ENCODE measurements at regions not wholly inside any gene's neighbourhood (a gene's known extent, or its start where the extent isn't known, plus 50 kb on each side); places are given as distances from the start of the nearest gene placed in this dataset.

GRCh38 chr11:129319751-129320150, 55.9 kb upstream of the BARX2 start:
- TF ChIP-seq POLR2A (IDR thresholded peaks at IDR 0.05) (no peak), CTCF (IDR thresholded peaks at IDR 0.05) (no peak)
- 77 to 82% methylated on average over 4 of the region's 4 CpGs for WGBS, 2 donors
- no peaks in the 10 kb centered on the region for H3K36me3 ChIP-seq
- H3K27ac ChIP-seq = no peak overlapping the region
- H3K9me3 ChIP-seq = no peaks in the 10 kb centered on the region
- no peak overlapping the region for H3K4me3 ChIP-seq (replicated peaks in 1 of 3)
- no peaks in the 10 kb centered on the region for H3K4me1 ChIP-seq
- DNase-seq = no peak
- intact Hi-C loops (cut with DNase I) = no loop called here
- no peaks in the 10 kb centered on the region for H3K27me3 ChIP-seq

- TF ChIP-seq CTCF (IDR thresholded peaks at IDR 0.05) = no peak
- no peak for TF ChIP-seq POLR2A (IDR thresholded peaks at IDR 0.05)
- Histone ChIP-seq H3K9me3 (no peaks in the 10 kb centered on the region), H3K4me3 (replicated peaks in 1 of 3) (no peak overlapping the region), H3K4me1 (no peaks in the 10 kb centered on the region), H3K27me3 (no peaks in the 10 kb centered on the region), H3K36me3 (no peaks in the 10 kb centered on the region), H3K27ac (no peak overlapping the region)
- WGBS, 2 donors = 76 to 86% methylated on average over 2 of the region's 2 CpGs
- intact Hi-C loops (cut with DNase I) = no loop called here
- no peak for DNase-seq
These were observed 56.4 kb upstream of the BARX2 start for GRCh38 chr11:129319201-129319600.

DNA sequence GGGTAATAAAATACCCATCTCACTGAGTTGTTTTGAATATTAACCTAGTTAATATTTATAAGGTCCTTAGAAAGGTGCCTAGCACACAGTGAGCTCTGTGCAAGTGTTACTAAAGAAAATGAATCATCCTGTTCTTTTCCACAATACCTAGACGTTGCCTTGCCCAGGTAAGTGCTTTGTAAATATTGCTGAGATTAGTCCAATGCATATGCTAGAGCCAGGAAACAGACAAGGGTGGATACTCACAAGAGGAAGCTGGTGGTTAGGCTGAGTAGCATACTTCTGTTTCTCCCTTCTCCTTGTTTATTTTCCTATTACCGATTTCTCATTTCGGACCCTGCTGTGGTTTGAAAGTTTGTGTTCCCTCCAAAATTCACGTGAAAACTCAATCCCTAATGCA, 58.1 kb upstream of the BARX2 start:
- Histone ChIP-seq H3K27me3 (no peaks in the 10 kb centered on the region), H3K27ac (no peak overlapping the region), H3K36me3 (no peaks in the 10 kb centered on the region), H3K4me3 (replicated peaks in 1 of 3) (no peak overlapping the region), H3K4me1 (no peaks in the 10 kb centered on the region), H3K9me3 (no peaks in the 10 kb centered on the region)
- WGBS, 2 donors = 57 to 77% methylated on average over 4 of the region's 4 CpGs
- TF ChIP-seq POLR2A (IDR thresholded peaks at IDR 0.05) (no peak), CTCF (IDR thresholded peaks at IDR 0.05) (no peak)
- DNase-seq = no peak
- intact Hi-C loops (cut with DNase I) = no loop called here

DNA sequence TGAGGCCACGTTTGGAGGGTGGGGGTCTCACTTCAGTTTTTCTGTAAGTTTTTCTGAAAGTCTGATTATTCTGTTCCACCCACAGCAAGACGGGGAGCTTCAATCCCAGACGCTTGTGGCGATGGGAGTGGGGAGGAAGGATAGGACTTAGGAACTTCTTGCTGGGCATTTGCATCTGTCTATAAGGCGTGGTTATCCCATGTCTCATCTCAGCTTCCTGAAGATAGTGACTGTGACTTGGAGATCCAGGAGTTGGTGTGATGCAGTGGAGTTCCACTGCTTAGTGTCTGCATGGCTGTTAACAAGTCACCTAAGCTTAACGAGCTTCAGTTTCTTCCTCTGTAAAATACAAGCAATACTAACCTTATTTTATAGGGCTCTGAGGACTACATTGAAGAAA, 58.9 kb upstream of the BARX2 start:
- 86 to 93% methylated on average over 6 of the region's 6 CpGs for WGBS, 2 donors
- H3K27me3 ChIP-seq = no peaks in the 10 kb centered on the region
- intact Hi-C loops (cut with DNase I) = no loop called here

More for the DNA sequence above, 58.9 kb upstream of the BARX2 start:
- H3K36me3 ChIP-seq = no peaks in the 10 kb centered on the region
- no peak overlapping the region for H3K27ac ChIP-seq
- DNase-seq = no peak
- H3K4me1 ChIP-seq = no peaks in the 10 kb centered on the region
- no peak overlapping the region for H3K4me3 ChIP-seq (replicated peaks in 1 of 3)
- H3K9me3 ChIP-seq = no peaks in the 10 kb centered on the region
- no peak for TF ChIP-seq POLR2A (IDR thresholded peaks at IDR 0.05)
- no peak for TF ChIP-seq CTCF (IDR thresholded peaks at IDR 0.05)

All from thyroid gland (tissue), 4 donors.